Endodermal cell (in vitro differentiated cells): ENCODE measurements at regions not wholly inside any gene's neighbourhood (a gene's known extent, or its start where the extent isn't known, plus 50 kb on each side); places are given as distances from the start of the nearest gene placed in this dataset.

Source experiments
- DNase-seq: peaks from one replicate; pipeline ENCODE4 v3.0.0-alpha.2; 2017
- H3K27ac ChIP-seq: 2 replicates; pipeline ENCODE4 v1.5.1; 2013; ENCODE audit warnings: mild to moderate bottlenecking, low read depth, low read length, moderate library complexity
- H3K27me3 ChIP-seq: 2 replicates; pipeline ENCODE4 v1.6.1; 2013; ENCODE audit warnings: mild to moderate bottlenecking, low read length, moderate library complexity; ENCODE audit not compliant: insufficient read depth, control insufficient read depth, poor library complexity, severe bottlenecking
- H3K36me3 ChIP-seq: 2 replicates; pipeline ENCODE4 v1.7.0; 2013; ENCODE audit warnings: mild to moderate bottlenecking, low read length, moderate library complexity; ENCODE audit not compliant: control insufficient read depth, insufficient read depth
- H3K4me1 ChIP-seq: one replicate; pipeline ENCODE4 v1.7.0; 2013; ENCODE audit warnings: low read length; ENCODE audit not compliant: control insufficient read depth, insufficient read depth
- H3K4me3 ChIP-seq: 2 replicates; pipeline ENCODE4 v1.5.1; 2013; ENCODE audit warnings: mild to moderate bottlenecking, low read length, moderate library complexity
- H3K9ac ChIP-seq: 2 replicates; pipeline ENCODE4 v1.6.1; 2013; ENCODE audit warnings: mild to moderate bottlenecking, low read length, moderate library complexity; ENCODE audit not compliant: poor library complexity, severe bottlenecking; ENCODE audit errors: extremely low read depth
- H3K9me3 ChIP-seq: 2 replicates; pipeline ENCODE4 v1.6.1; 2013; ENCODE audit warnings: mild to moderate bottlenecking, low read length, moderate library complexity; ENCODE audit not compliant: control insufficient read depth
- H3K27ac Mint-ChIP-seq: 2 replicates; pipeline ENCODE4 v1.8.0; 2020; ENCODE audit warnings: mixed read lengths
- H3K27me3 Mint-ChIP-seq: 2 replicates; pipeline ENCODE4 v1.8.0; 2021; ENCODE audit warnings: mild to moderate bottlenecking, mixed read lengths; ENCODE audit not compliant: insufficient read depth
- H3K36me3 Mint-ChIP-seq: 2 replicates; pipeline ENCODE4 v1.8.0; 2020; ENCODE audit warnings: low read depth, mixed read lengths
- H3K4me1 Mint-ChIP-seq: 2 replicates; pipeline ENCODE4 v1.8.0; 2020; ENCODE audit warnings: mixed read lengths
- H3K4me3 Mint-ChIP-seq: 2 replicates; pipeline ENCODE4 v1.8.0; 2020; ENCODE audit warnings: mild to moderate bottlenecking, moderate library complexity, mixed read lengths
- H3K9me3 Mint-ChIP-seq: 2 replicates; pipeline ENCODE4 v1.8.0; 2020; ENCODE audit warnings: mild to moderate bottlenecking, mixed read lengths
- CTCF ChIP-seq: fragments of 200-600 bp; sonication (generic); conservative IDR thresholded peaks from 2 replicates; pipeline ENCODE4 v1.5.0; 2021; ENCODE audit warnings: antibody characterized with exemption, mild to moderate bottlenecking
- WGBS, 2 experiments: methylation state at CpG; one replicate each; pipeline versions ENCODE4 v1.1.5 to v1.1.7; 2013; ENCODE audit warnings: missing lambda C conversion rate in 2 of 2, mixed read lengths in 1 of 2; ENCODE audit not compliant: insufficient coverage in 1 of 2, insufficient read length in 1 of 2; 5-methylcytosine and 5-hydroxymethylcytosine counted together

- no peaks in the 10 kb centered on the region for H3K9me3 Mint-ChIP-seq
- H3K36me3 ChIP-seq, result no peaks in the 10 kb centered on the region
- no peaks in the 10 kb centered on the region for H3K27me3 Mint-ChIP-seq
- H3K4me1 Mint-ChIP-seq, result peaks cover 27% of the 10 kb centered on the region
- no peak overlapping the region for H3K27ac Mint-ChIP-seq
- H3K27ac ChIP-seq, result no peak overlapping the region
- 96 to 100% methylated on average over 1 to 3 of the region's 3 CpGs for WGBS, 2 experiments
- no peaks in the 10 kb centered on the region for H3K36me3 Mint-ChIP-seq
- no peak overlapping the region for H3K4me3 ChIP-seq
- no peak for TF ChIP-seq CTCF
- no peak overlapping the region for H3K4me3 Mint-ChIP-seq
- no peak for DNase-seq
- no peaks in the 10 kb centered on the region for H3K27me3 ChIP-seq
- no peak overlapping the region for H3K9ac ChIP-seq
- H3K9me3 ChIP-seq, result no peaks in the 10 kb centered on the region
- no peaks in the 10 kb centered on the region for H3K4me1 ChIP-seq
Observed at GRCh38 chr9:119768266-119768665, 399.0 kb upstream of the BRINP1 start.

DNA sequence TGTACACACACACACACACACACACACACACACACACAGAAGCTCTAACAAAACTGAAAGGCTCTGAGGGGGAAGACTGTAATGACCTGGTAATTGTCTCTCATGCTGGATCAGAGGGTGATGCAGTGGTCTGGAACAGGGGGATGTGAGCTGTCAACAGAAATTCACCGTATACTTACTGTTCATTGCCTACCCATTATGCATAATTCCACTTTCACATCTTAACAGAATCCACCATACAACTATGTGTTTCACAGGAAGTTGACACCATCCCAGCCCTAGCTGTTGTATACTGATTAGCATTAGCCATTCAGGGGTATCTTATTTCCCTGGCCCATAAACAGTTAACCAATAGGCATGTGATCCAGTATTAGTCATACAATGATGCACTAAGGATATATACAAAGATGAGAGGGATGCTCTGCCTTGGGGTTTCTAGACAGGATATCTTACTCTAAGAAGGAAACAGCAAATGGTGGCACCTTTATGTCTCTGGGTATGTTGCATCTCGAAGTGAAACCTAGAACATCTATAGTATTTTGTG lies 396.5 kb upstream of the BRINP1 start:
- Mint-ChIP-seq H3K4me3 (no peak overlapping the region), H3K27me3 (no peaks in the 10 kb centered on the region), H3K27ac (no peak overlapping the region), H3K36me3 (no peaks in the 10 kb centered on the region), H3K9me3 (no peaks in the 10 kb centered on the region), H3K4me1 (peaks cover 31% of the 10 kb centered on the region)
- no peak overlapping the region for H3K9ac ChIP-seq
- no peaks in the 10 kb centered on the region for H3K4me1 ChIP-seq
- H3K27ac ChIP-seq, result no peak overlapping the region
- H3K9me3 ChIP-seq, result no peaks in the 10 kb centered on the region
- no peaks in the 10 kb centered on the region for H3K36me3 ChIP-seq
- DNase-seq, result no peak
- no peaks in the 10 kb centered on the region for H3K27me3 ChIP-seq
- H3K4me3 ChIP-seq, result no peak overlapping the region
- 91 to 100% methylated on average over 1 to 2 of the region's 2 CpGs for WGBS, 2 experiments
- no peak for TF ChIP-seq CTCF

DNA sequence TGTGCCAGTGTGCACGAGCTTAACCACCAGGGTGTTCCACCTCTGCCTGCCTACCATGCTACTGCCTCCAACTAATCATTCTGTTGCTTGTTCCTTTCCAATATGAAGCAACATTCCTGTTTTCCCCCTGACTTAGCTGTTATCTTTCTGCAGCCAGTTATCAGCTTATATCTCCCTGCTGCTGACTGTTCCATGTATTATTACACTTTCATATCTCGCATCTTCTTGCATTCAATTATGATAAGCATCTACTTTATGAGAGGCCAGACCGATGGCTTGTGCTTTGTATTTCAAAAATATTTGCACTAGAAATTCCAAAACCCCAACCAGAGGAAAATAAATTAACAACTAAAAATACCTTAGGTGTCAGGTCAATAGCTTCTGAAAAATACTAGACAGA lies 394.0 kb upstream of the BRINP1 start:
- H3K36me3 Mint-ChIP-seq, result no peaks in the 10 kb centered on the region
- Histone ChIP-seq H3K27me3 (no peaks in the 10 kb centered on the region), H3K9me3 (no peaks in the 10 kb centered on the region), H3K4me3 (no peak overlapping the region), H3K9ac (no peak overlapping the region), H3K4me1 (peaks cover 4% of the 10 kb centered on the region), H3K27ac (no peak overlapping the region), H3K36me3 (no peaks in the 10 kb centered on the region)
- H3K27ac Mint-ChIP-seq, result no peak overlapping the region
- H3K4me1 Mint-ChIP-seq, result peaks cover 47% of the 10 kb centered on the region
- 75 to 86% methylated on average over 2 to 3 of the region's 3 CpGs for WGBS, 2 experiments
- TF ChIP-seq CTCF, result no peak
- no peaks in the 10 kb centered on the region for H3K9me3 Mint-ChIP-seq
- H3K4me3 Mint-ChIP-seq, result no peak overlapping the region
- no peak for DNase-seq
- H3K27me3 Mint-ChIP-seq, result no peaks in the 10 kb centered on the region
